ENCODE measurements at regions not wholly inside any gene's neighbourhood (a gene's known extent, or its start where the extent isn't known, plus 50 kb on each side); places are given as distances from the start of the nearest gene placed in this dataset.
"Not testable (repeated sequence)": the region's sequence is repeated elsewhere in the genome, so short reads cannot be mapped to it uniquely, and the experiment has no call there.

- H3K27ac ChIP-seq: no peak overlapping the region
- no peaks in the 10 kb centered on the region for H3K27me3 ChIP-seq
- no peak for DNase-seq
- H3K36me3 ChIP-seq: no peaks in the 10 kb centered on the region
- no peaks in the 10 kb centered on the region; the same call in 1 of the 2 replicates for H3K4me1 ChIP-seq
- no peaks in the 10 kb centered on the region for H3K9me3 ChIP-seq (replicated peaks)
- H3K4me3 ChIP-seq: no peak overlapping the region
Observed at GRCh38 chr7:91346426-91346825, 82.2 kb downstream of the FZD1 start.

- Histone ChIP-seq H3K36me3 (no peaks in the 10 kb centered on the region), H3K27ac (no peak overlapping the region), H3K4me1 (no peaks in the 10 kb centered on the region; the same call in 1 of the 2 replicates), H3K9me3 (replicated peaks) (no peaks in the 10 kb centered on the region), H3K4me3 (no peak overlapping the region), H3K27me3 (no peaks in the 10 kb centered on the region)
- DNase-seq: no peak
Observed at GRCh38 chr7:91347290-91347689, 83.1 kb downstream of the FZD1 start.

GRCh38 chr7:91348711-91349110 is 84.5 kb downstream of the FZD1 start:
- H3K36me3 ChIP-seq: no peaks in the 10 kb centered on the region

GRCh38 chr7:91351374-91351773 is 87.1 kb downstream of the FZD1 start:
- Histone ChIP-seq H3K27ac (no peak overlapping the region), H3K4me1 (no peaks in the 10 kb centered on the region), H3K27me3 (no peaks in the 10 kb centered on the region), H3K4me3 (no peak overlapping the region), H3K9me3 (replicated peaks) (no peaks in the 10 kb centered on the region), H3K36me3 (no peaks in the 10 kb centered on the region)
- DNase-seq: no peak

More at GRCh38 chr7:91348711-91349110, 84.5 kb downstream of the FZD1 start:
- Histone ChIP-seq H3K9me3 (replicated peaks) (no peaks in the 10 kb centered on the region), H3K4me1 (no peaks in the 10 kb centered on the region; the same call in 1 of the 2 replicates), H3K27ac (no peak overlapping the region), H3K4me3 (no peak overlapping the region), H3K27me3 (no peaks in the 10 kb centered on the region)
- no peak for DNase-seq

GRCh38 chr7:91352091-91352490 is 87.9 kb downstream of the FZD1 start:
- DNase-seq: no peak
- Histone ChIP-seq H3K27ac (no peak overlapping the region), H3K9me3 (replicated peaks) (no peaks in the 10 kb centered on the region), H3K4me1 (no peaks in the 10 kb centered on the region), H3K27me3 (no peaks in the 10 kb centered on the region), H3K36me3 (no peaks in the 10 kb centered on the region), H3K4me3 (no peak overlapping the region)

GRCh38 chr7:91353848-91354247 is 89.6 kb downstream of the FZD1 start:
- Histone ChIP-seq H3K36me3 (no peaks in the 10 kb centered on the region), H3K4me3 (no peak overlapping the region), H3K27ac (no peak overlapping the region), H3K27me3 (no peaks in the 10 kb centered on the region), H3K4me1 (no peaks in the 10 kb centered on the region), H3K9me3 (replicated peaks) (no peaks in the 10 kb centered on the region)
- DNase-seq: no peak

GRCh38 chr7:91355695-91356435 is 91.6 kb downstream of the FZD1 start:
- no peak for DNase-seq
- Histone ChIP-seq H3K9me3 (replicated peaks) (no peaks in the 10 kb centered on the region), H3K27ac (no peak overlapping the region), H3K4me3 (no peak overlapping the region), H3K4me1 (no peaks in the 10 kb centered on the region), H3K36me3 (no peaks in the 10 kb centered on the region), H3K27me3 (no peaks in the 10 kb centered on the region)

GRCh38 chr7:91356915-91357314 is 92.7 kb downstream of the FZD1 start:
- no peaks in the 10 kb centered on the region for H3K36me3 ChIP-seq
- no peaks in the 10 kb centered on the region for H3K9me3 ChIP-seq (replicated peaks)
- DNase-seq: no peak
- H3K27me3 ChIP-seq: no peaks in the 10 kb centered on the region
- no peaks in the 10 kb centered on the region for H3K4me1 ChIP-seq
- H3K27ac ChIP-seq: no peak overlapping the region
- H3K4me3 ChIP-seq: no peak overlapping the region

GRCh38 chr7:91357379-91357778 is 93.1 kb downstream of the FZD1 start:
- H3K27me3 ChIP-seq: no peaks in the 10 kb centered on the region
- H3K27ac ChIP-seq: no peak overlapping the region
- no peaks in the 10 kb centered on the region for H3K36me3 ChIP-seq
- no peaks in the 10 kb centered on the region for H3K4me1 ChIP-seq
- no peak for DNase-seq
- H3K9me3 ChIP-seq (replicated peaks): no peaks in the 10 kb centered on the region
- no peak overlapping the region for H3K4me3 ChIP-seq

GRCh38 chr7:91357901-91358300 is 93.7 kb downstream of the FZD1 start:
- Histone ChIP-seq H3K27me3 (no peaks in the 10 kb centered on the region), H3K4me1 (no peaks in the 10 kb centered on the region), H3K9me3 (replicated peaks) (no peaks in the 10 kb centered on the region), H3K4me3 (no peak overlapping the region), H3K36me3 (no peaks in the 10 kb centered on the region), H3K27ac (no peak overlapping the region)
- no peak for DNase-seq

GRCh38 chr7:91358303-91358702 is 94.1 kb downstream of the FZD1 start:
- DNase-seq: no peak
- Histone ChIP-seq H3K4me3 (no peak overlapping the region), H3K27me3 (no peaks in the 10 kb centered on the region), H3K4me1 (no peaks in the 10 kb centered on the region), H3K36me3 (no peaks in the 10 kb centered on the region), H3K9me3 (replicated peaks) (no peaks in the 10 kb centered on the region), H3K27ac (no peak overlapping the region)

- not testable (repeated sequence) for H3K27ac ChIP-seq; H3K4me1 ChIP-seq; H3K4me3 ChIP-seq; DNase-seq; H3K36me3 ChIP-seq; H3K9me3 ChIP-seq (replicated peaks); H3K27me3 ChIP-seq
Observed at GRCh38 chr7:91365097-91365496, 100.9 kb downstream of the FZD1 start.

GRCh38 chr7:91366091-91366490 is 101.9 kb downstream of the FZD1 start:
- H3K27ac ChIP-seq: no peak overlapping the region
- H3K9me3 ChIP-seq (replicated peaks): no peaks in the 10 kb centered on the region
- no peaks in the 10 kb centered on the region for H3K27me3 ChIP-seq
- no peak overlapping the region for H3K4me3 ChIP-seq
- no peaks in the 10 kb centered on the region for H3K36me3 ChIP-seq
- H3K4me1 ChIP-seq: no peaks in the 10 kb centered on the region
- no peak for DNase-seq

GRCh38 chr7:91367812-91368578 is 103.8 kb downstream of the FZD1 start:
- H3K9me3 ChIP-seq (replicated peaks): no peaks in the 10 kb centered on the region
- DNase-seq: no peak
- H3K27me3 ChIP-seq: no peaks in the 10 kb centered on the region
- no peaks in the 10 kb centered on the region for H3K4me1 ChIP-seq
- no peak overlapping the region for H3K27ac ChIP-seq
- no peak overlapping the region for H3K4me3 ChIP-seq
- no peaks in the 10 kb centered on the region for H3K36me3 ChIP-seq

- Histone ChIP-seq H3K36me3 (no peaks in the 10 kb centered on the region), H3K4me3 (no peak overlapping the region), H3K27me3 (no peaks in the 10 kb centered on the region), H3K9me3 (replicated peaks) (no peaks in the 10 kb centered on the region), H3K4me1 (no peaks in the 10 kb centered on the region), H3K27ac (no peak overlapping the region)
- no peak for DNase-seq
Observed at GRCh38 chr7:91372323-91372722, 108.1 kb downstream of the FZD1 start.
